HG02642 (cell line): ENCODE measurements at regions not wholly inside any gene's neighbourhood (a gene's known extent, or its start where the extent isn't known, plus 50 kb on each side); places are given as distances from the start of the nearest gene placed in this dataset.
"Not testable (repeated sequence)": the region's sequence is repeated elsewhere in the genome, so short reads cannot be mapped to it uniquely, and the experiment has no call there.

Experiments
- ATAC-seq: cut with Tn5 transposase; IDR thresholded peaks from one replicate; pipeline ENCODE4 v1.9.1; 2021; ENCODE audit warnings: mild to moderate bottlenecking; ENCODE audit not compliant: unreplicated experiment, poor library complexity

- not testable (repeated sequence) for ATAC-seq
These were observed 942.6 kb upstream of the ADAMTS5 start for GRCh38 chr21:27909487-27909886.

- not testable (repeated sequence) for ATAC-seq
These were observed 941.9 kb upstream of the ADAMTS5 start for GRCh38 chr21:27908816-27909215.

- not testable (repeated sequence) for ATAC-seq
These were observed 936.0 kb upstream of the ADAMTS5 start for GRCh38 chr21:27902904-27903303.

GRCh38 chr21:27893619-27894018 lies 926.7 kb upstream of the ADAMTS5 start:
- ATAC-seq, result not testable (repeated sequence)

- not testable (repeated sequence) for ATAC-seq
These were observed 924.6 kb upstream of the ADAMTS5 start for GRCh38 chr21:27891495-27891894.

- not testable (repeated sequence) for ATAC-seq
These were observed 921.0 kb upstream of the ADAMTS5 start for GRCh38 chr21:27887808-27888455.

- ATAC-seq, result no peak
These were observed 918.4 kb upstream of the ADAMTS5 start for GRCh38 chr21:27885296-27885711.

- ATAC-seq, result not testable (repeated sequence)
These were observed 914.4 kb upstream of the ADAMTS5 start for GRCh38 chr21:27881331-27881730.

- not testable (repeated sequence) for ATAC-seq
These were observed 905.5 kb upstream of the ADAMTS5 start for GRCh38 chr21:27872411-27872810.

- not testable (repeated sequence) for ATAC-seq
These were observed 903.9 kb upstream of the ADAMTS5 start for GRCh38 chr21:27870755-27871154.

GRCh38 chr21:27860314-27860955 lies 893.5 kb upstream of the ADAMTS5 start:
- ATAC-seq, result not testable (repeated sequence)

- ATAC-seq, result not testable (repeated sequence)
These were observed 891.4 kb upstream of the ADAMTS5 start for GRCh38 chr21:27858053-27858825.

GRCh38 chr21:27856988-27857387 lies 890.1 kb upstream of the ADAMTS5 start:
- ATAC-seq, result not testable (repeated sequence)

- ATAC-seq, result no peak
These were observed 874.3 kb upstream of the ADAMTS5 start for GRCh38 chr21:27841084-27841672.

GRCh38 chr21:27840262-27840661 lies 873.4 kb upstream of the ADAMTS5 start:
- ATAC-seq, result no peak

- no peak for ATAC-seq
These were observed 872.7 kb upstream of the ADAMTS5 start for GRCh38 chr21:27839512-27840115.

- ATAC-seq, result no peak
These were observed 871.7 kb upstream of the ADAMTS5 start for GRCh38 chr21:27838573-27838972.

GRCh38 chr21:27837936-27838335 lies 871.0 kb upstream of the ADAMTS5 start:
- no peak for ATAC-seq

GRCh38 chr21:27833298-27833697 lies 866.4 kb upstream of the ADAMTS5 start:
- no peak for ATAC-seq

GRCh38 chr21:27831816-27832569 lies 865.1 kb upstream of the ADAMTS5 start:
- ATAC-seq, result no peak
